Jurkat, Clone E6-1 (cell line): ENCODE measurements at regions not wholly inside any gene's neighbourhood (a gene's known extent, or its start where the extent isn't known, plus 50 kb on each side); places are given as distances from the start of the nearest gene placed in this dataset.

Experiments
- DNase-seq: peaks from one replicate; pipeline ENCODE4 v3.0.0-alpha.2; 2011; ENCODE audit warnings: low read depth, low spot score
- H3K4me3 ChIP-seq: 2 replicates; pipeline ENCODE4 v1.5.1; 2011; ENCODE audit warnings: mild to moderate bottlenecking, low read length, control low read depth, moderate library complexity

DNA sequence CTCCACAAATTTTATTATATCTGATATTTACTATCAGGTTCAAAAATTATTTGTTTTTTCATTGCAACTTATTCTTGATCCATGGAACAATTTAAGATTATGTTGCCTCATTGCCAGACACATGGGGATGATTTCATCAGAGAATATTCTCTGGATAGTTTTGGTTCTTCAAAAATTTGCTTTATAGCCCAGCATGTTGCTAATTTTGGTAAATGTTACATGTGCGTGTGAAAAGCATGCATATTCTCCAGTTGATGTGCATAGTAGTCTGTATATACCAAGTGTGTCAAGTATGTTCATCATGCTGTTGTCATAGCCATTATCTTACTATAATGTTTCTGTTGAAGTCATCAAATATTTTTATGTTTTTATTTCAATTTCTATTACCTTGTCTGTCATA is 122.3 kb downstream of the RFC3 start:
- H3K4me3 ChIP-seq = no peak overlapping the region
- DNase-seq = no peak

DNA sequence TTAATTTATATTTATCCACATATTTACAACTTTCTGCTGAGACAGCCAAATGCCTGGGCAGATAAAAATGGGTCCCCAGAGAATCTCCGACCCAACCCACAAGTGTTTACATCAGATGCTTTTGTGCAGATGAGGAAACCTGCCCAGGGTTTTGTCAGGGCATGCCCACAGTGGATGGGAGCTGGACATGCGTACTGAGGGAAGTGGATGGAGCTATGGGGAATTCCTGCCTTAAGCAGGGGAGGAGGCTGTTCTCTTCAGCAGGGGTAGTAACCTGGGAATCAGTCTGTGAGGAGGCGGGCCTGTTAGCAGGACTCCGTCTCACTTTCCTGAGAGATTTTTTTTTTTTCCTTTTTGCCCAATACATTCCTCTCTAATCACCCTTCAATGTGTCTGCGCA is 122.9 kb downstream of the RFC3 start:
- no peak overlapping the region for H3K4me3 ChIP-seq
- no peak for DNase-seq

DNA sequence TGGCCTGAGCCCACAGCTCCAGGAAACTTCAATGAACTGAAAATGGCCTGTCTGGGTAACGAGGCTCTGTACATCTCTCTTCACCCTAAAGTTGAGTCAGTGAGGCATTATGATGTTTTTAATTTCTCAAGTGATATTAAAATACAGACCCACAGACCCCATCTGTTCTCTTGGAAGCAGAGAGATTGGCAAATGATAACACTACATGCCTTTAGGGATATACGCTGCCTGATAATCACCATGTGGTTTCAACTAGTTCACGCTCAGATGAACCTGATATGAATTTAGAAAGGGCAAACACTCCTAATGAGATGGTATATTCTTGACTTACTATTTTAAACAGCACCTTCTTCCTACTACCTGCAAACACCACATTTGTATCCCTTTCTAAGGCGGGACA is 127.5 kb downstream of the RFC3 start:
- H3K4me3 ChIP-seq = no peak overlapping the region
- DNase-seq = no peak

DNA sequence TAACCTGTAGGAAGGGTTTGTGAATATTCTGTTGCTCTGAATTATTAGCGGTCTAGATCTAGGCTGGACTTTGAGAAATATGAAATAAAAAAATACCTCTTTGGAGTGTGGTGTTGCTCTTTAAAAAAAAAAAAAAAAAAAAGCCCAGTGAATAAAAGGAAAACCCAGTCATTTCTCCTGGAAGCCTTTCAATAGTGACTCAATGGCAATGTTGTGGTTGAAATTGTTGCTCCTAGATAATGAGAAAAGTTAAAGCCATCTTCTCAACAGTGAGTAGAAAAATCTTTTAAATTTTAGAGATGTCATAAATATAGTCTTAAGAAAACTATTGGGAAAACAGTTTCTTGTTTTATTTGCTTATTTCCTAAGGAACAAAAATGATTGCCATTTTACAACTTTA is 135.3 kb downstream of the RFC3 start:
- no peak for DNase-seq
- no peak overlapping the region for H3K4me3 ChIP-seq

DNA sequence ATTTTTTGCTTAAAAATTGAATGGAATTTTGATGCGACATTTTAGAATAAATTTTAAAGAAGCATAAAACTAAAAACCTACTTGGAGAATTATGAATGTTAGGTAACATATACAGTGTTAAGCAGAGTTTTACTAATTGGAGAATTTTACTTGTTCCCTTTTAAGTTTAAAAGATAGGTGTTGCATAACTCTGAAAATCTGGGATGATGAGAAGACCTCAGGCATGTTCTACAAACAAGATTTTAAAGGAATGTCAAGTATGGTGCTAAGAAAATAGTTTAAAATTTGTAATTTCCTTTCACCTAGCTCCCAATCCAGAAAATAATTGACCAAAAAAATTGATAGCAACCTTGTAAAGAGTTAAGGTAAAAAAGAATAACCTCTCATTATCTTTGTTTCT is 135.8 kb downstream of the RFC3 start:
- no peak overlapping the region for H3K4me3 ChIP-seq
- DNase-seq = no peak

DNA sequence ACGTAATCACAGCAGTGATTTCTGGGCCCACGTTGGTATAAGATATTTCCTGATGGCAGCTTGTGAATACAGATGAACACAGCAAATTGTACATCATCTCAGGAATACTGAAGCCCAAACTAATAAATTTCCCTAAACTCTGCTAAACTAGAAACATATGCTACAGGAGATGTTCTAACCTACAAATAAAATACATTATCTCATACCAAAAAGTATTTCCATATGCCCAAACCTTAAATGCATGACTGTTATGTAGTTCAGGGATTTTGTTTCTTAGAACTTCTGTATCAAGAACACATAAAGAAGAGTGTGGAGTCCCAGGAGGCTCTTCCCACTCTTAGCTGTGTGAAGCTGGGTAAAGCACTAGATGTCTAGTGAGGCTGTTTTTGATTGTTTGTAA is 138.4 kb downstream of the RFC3 start:
- H3K4me3 ChIP-seq = no peak overlapping the region
- DNase-seq = no peak

DNA sequence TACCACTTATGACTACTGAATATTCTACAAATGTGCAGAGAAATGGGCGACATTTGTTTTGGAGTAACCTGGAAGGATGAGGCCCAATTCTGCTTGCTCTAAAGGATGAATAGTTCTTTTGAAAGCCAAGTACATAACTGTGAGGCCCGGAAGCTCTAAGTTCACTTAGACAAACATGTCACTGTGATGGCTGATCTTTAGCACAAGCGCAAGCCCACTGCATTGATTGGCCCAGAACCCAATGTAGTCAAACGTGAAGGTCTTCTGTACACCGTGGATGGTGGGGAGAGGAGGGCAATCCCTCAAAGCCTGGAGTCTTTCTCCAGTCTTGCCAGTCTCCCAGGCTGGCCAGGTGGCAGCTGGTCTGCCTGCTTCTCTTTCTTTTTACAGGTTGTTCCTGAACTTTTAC is 139.6 kb downstream of the RFC3 start:
- DNase-seq = no peak
- H3K4me3 ChIP-seq = no peak overlapping the region

DNA sequence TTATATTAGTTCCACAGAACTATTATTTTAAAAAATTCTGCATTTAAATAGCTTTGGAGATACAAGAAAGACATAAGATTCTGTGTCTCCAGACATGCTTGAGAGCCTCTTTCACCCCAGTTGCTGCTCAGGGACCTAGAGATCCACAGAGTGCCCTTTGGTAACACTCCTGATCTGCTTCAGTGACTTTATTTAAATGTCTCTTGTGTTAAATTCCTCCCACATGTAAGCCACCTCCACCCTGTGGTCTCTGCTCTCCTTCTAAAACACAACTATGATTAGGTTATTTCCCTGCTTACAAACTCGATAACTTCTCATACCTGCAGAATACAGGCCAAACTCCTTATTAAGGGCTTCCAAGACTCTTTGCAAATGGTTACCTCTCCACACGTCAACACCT is 141.0 kb downstream of the RFC3 start:
- H3K4me3 ChIP-seq = no peak overlapping the region
- DNase-seq = no peak

DNA sequence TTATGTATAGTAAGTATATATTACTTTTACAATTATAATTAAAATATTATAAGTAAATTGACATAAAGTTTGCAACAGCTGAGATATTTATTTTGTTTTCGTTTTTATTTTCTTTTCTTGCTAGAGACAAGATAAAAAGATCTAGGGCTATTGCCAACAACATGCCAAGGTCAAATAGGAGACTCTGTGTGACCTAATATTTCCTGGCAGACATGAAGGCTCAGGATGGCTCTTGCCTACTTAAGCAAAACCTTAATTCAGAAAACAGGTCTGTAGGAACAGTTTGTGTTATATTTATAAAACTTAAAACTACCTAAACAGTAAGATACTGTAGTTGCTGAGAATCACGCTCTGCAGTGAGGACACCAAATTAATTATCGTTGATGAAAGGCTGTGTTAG is 145.2 kb downstream of the RFC3 start:
- no peak for DNase-seq
- H3K4me3 ChIP-seq = no peak overlapping the region

DNA sequence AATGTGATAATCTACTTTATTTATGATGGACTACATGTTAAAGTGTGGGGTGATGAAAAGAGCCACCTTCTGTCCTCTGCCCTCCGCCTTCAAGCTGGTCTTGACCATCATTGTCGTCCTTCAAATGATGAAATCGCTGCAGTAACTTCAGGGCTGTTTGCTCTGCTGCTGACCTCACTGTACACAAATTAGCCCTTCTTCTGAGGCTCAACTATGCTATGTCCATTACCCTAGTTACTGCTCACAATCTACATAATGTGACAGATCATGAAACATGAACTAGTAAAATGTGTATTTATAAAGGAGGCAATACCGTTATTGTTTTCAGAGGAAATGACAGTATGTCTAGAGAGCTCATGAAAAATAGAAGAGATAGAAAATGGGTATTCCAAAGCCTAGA is 145.9 kb downstream of the RFC3 start:
- no peak for DNase-seq
- H3K4me3 ChIP-seq = no peak overlapping the region

DNA sequence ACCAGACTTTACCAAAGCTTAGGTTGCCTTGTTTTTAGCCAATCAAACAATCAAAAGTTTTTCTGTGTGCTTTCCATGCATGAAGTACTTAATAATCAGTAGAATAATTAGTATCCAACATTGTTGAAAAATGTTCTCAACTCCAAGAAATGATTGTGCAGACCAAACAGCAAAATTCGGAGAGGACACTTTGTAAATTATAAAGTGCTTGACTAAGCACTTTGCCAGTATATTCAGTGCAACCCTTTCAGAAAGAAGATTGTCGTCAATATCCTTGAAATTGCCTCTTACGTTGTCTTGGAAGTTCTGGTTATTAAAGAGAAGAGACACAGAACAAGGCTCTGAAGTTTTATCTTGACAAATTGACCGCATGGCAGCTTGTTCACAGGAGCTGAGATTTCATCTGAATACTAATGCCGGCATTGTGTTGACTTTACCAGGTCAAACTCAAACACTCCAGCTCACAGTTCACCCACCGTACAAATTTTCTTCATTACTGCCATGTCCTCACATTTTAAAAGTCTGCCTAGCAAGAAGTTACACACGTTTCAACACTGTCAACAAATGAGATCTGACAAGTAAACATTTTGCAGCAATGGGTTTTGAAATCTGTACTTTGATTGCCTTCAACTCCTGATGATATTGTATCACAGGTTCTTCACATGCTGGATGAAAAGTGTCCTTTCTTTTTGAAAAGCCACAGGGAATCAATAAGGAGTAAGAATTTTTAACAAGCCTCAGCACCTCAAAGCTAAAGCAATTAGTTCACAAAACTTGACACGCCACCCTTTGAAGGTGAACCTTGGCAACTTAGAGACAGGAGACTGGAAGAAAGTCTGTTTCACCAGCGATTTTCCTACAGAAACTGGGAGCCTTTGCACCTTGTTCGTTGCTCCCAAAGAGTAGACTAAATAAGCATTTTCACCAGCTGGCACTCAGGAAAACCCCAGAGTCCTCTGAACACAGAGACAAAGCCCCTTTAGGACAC is 150.9 kb downstream of the RFC3 start:
- DNase-seq = no peak
- no peak overlapping the region for H3K4me3 ChIP-seq

DNA sequence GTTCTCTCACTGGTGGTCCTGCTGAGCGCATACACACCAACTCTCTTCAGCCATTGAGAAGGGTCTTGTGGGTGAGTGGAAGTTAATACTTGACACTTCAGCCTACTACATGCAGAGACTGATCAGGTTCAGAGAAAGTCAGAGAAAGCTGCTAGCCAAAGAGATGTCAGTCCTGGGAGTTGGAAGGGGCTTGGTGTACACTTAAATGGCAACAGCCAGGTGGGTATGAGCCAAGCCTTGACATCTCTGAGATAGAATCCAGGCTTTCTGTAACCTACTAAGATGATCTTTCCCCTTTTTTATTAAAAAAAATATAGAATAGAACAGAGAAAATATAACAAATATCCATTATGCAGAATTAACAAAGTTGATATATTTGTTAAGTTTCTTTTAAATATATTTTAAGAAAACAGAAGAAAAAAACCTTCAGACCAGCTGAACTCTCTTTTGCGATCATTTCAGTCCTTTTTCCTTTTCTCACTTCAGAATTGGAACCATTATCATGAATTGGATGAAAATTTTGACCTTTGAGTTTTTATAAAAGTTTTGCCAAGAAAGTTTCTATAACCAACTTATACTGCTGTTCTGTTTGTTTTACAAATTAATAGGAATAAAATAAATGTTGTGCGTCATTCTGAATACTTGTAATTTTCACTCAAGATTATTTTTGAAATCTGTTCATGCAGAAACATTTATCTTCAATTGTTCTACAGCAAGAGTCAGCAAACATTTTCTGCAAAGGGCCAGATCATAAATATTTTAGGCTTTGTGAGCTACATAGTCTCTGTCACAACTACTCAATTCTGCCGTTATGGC is 153.0 kb downstream of the RFC3 start:
- DNase-seq = no peak
- H3K4me3 ChIP-seq = no peak overlapping the region

DNA sequence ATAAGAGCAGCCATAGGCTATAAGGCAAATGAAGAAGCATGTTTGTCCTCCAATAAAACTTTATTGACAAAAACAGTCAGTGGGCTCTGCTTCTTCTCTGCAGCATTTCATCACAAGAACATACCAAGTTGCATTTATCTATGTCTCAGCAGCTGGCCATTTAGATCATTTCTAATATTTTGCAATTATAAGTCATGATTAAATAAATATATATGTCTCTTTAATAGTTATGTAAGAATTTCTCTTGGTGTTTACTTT is 153.5 kb downstream of the RFC3 start:
- no peak for DNase-seq
- H3K4me3 ChIP-seq = no peak overlapping the region

DNA sequence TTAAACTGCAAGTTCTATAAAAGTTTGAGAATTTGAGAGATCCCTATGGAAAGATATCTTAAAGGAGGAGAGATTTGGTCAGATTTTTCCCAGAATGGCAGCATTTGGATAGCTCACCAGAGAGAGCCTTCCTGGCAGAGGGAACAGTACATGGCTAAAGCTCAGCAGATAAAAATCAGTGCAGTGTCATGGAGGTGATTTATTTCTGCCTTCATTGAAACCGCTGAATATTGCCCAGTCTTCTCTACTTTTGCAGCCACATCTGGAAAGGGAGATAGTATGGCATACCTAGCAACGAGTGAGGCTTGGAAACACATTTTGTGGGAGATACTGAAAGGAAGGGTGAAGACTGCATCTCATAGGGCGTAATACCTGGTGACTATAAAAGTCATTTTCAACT is 155.2 kb downstream of the RFC3 start:
- H3K4me3 ChIP-seq = no peak overlapping the region
- no peak for DNase-seq

DNA sequence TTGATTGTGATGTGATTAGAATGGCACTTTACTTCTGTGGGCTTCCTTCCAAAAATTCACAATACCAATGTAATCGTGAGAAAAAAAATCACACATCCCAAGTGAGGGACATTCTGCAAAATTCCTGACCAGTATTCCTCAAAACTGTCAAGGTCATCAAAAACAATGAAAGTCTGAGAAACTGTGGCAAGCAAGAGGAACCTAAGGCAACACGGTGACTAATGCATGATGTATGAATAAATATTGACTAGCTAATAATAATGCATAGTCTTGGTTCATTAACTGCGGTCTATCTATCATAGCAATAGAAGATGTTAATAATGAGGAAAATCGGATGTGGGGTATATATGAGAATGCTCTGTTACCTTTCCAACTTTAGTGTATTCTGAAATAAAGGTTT is 159.0 kb downstream of the RFC3 start:
- H3K4me3 ChIP-seq = no peak overlapping the region
- DNase-seq = no peak

DNA sequence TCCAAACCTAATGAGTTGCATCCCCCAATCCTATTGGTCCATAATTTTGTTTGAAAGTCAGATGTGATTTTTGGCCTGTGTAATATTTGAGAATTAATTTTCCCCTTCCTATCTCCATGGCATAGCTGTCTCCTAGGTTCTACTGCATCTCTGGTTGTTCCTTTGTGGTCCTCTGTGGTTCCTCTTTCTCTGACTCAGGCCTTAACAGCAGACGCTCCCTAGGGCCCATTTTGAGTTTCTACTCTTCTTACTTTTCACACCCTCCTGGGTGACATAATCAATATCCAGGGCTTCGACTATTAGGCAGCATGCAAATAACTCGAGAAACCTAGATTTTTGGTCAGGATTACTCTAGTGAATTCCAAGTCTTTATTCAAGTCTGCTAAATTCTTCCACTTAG is 160.7 kb downstream of the RFC3 start:
- no peak for DNase-seq
- no peak overlapping the region for H3K4me3 ChIP-seq

DNA sequence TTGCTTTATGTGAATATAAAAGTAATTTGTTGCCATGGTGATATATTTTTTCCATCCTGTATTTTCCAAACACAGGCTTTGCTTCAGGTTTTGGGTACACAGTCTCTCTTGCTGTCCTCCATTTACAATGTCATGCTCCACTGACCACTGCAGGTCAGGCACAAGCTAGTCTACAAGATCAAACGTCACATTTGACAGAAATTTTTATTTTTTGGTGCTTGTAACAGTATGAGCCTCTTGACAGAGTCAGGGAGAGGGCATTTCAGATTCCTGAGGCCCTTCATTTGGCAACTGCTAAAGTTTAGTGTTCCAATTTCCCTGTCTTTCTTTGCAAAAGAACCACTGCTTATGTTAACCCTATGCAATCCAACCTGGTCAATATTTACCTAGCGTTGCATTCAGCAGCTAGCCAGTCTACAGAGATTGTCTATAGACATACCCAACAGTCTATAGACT is 175.0 kb downstream of the RFC3 start:
- no peak for DNase-seq
- no peak overlapping the region for H3K4me3 ChIP-seq

DNA sequence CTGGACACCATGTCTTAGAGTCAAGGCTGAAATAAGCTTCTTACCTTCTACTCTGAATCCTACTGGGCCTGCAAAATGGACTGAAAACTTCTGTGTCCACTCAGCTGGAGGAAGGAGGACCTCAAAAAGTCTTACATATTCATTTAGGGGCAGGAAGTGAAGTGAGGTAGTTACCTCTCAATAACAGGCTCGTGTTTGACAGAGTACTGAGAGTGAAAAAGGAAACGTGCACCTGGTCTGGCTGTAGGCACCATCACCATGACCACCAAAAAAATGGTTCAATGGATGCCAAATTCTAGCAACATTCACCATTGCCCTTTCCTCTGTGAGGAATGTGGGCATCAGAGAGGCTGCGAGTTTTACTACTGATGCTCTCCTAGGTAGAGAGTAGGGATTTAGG is 176.2 kb downstream of the RFC3 start:
- no peak for DNase-seq
- H3K4me3 ChIP-seq = no peak overlapping the region

DNA sequence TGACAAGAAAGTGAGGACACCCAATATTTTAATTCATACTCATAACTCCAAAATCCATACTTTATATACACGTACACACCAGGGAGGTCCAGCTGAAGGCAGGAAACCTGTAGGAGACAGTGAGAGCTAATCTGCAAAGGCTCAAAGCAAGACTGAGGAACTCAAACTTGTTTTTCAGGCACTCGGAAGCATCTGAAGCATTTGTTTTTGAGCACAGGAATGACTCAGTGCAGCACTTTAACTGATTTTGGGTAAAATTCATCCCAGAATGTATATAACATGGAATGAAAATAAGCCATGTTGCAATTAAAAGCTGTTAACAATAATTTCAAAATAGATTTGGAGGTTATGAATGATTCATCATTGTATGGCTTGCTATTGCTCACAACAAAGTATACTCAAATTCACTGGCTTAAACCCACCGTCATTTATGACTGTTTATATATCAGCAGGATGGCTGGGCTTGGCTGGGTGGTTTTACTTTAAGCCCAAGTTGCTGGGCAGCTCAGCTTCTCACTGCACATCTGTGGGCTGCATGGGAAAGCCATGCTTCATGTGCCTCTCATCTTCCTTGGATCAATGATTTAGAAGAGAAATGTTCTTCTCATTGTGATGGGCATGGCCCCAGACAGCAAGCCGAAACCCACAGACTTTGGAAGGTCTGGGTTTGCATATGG is 177.0 kb downstream of the RFC3 start:
- H3K4me3 ChIP-seq = no peak overlapping the region
- DNase-seq = no peak

DNA sequence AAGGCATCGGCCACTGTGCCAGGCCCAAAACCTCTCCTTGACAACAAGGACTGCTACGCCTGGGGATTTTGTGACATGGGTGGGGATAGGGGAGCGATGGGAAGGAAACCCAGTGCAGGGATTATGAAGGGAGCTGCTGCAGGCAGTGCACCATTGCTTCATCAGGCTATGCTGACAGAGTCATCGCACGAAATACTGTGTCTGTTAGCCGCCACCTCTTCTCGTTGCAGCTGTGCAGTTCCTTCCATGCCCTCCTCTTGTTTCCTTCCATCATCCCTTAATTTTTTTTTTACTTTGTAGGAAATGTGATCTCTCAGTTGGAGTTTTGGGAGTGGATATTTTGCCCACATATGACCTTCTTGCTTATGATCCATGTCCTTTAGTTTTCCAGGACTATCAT is 178.7 kb downstream of the RFC3 start:
- H3K4me3 ChIP-seq = no peak overlapping the region
- no peak for DNase-seq
